DMS53 treated with DMSO at 0.1 percent for 48 hours (cell line): ENCODE measurements at regions not wholly inside any gene's neighbourhood (a gene's known extent, or its start where the extent isn't known, plus 50 kb on each side); places are given as distances from the start of the nearest gene placed in this dataset.

Experiments
- DNase-seq: peaks from one replicate; lab custom pipeline; 2025; ENCODE audit not compliant: unreplicated experiment; lab: John Stamatoyannopoulos, UW

- DNase-seq: no peak
These were observed 231.0 kb downstream of the UQCRFS1 start for GRCh38 chr19:28981994-28982393.

GRCh38 chr19:28981518-28981917 is 231.4 kb downstream of the UQCRFS1 start:
- DNase-seq: no peak

DNA sequence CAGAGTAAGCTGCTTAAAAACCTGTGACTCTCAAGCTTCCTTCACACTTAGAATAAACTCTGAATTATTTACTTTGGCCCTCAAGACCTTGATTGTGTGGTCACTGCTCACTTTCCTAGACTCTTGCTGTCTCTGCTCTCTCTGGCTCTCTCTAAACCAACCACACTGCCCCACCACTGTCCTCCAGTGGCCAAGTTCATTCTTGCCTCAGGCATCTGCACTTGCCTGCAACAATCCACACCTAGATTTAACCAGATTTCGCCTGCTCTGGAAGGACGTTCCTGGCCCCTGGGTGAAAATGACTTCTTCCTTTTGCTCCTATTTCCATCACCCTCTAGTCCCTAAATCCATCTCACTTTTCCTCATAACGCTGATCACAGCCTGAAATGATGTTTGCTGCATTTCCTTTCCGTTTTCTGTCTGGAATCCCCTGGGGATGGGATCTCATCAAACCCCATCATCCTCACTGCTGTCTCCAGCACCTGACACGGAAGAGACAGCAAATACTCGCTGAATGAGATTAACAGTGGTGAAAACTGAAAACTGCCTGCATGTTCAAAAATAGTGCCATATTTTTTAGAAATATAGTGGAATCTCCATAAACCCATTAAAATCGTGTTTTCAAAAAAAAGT is 232.6 kb downstream of the UQCRFS1 start:
- no peak for DNase-seq

- no peak for DNase-seq
These were observed 235.1 kb downstream of the UQCRFS1 start for GRCh38 chr19:28977826-28978225.

DNA sequence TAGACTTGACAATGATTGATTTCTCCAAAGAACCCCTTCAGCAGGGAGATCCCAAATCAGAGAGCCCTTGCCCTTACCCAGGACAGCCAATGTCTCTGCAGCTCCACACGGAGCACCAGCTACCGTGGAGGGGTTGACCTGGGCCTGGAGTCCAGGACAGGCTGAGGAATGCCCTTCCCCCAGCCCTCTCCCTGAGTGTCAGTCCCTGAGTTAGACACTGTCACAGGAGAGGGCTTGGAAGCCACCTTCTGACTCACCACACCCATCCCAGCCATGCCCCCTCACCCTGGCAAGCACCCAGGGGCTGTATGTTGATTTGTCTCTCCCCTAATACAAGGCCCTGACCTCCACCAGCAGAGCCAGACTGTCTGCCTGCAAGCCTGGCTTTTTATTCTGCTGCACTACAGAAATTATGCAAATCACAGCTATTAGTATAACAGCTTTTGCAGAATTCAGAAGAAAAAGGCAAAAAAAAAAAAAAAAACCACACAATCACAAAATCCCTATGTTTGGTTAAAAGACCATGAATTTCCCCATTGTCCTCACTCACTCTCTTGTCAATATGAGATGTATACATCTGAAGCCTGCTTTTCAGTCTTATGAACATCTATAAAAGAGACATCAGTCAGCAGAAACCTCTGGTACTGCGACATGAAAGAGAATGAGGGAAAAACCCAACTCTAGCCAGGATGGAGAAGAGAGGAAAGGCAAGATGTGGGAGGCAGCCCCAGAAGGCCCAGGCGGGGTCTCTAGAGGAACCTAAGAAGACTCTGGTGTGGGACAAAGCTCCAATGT is 240.7 kb downstream of the UQCRFS1 start:
- DNase-seq: no peak

- no peak for DNase-seq
These were observed 241.4 kb downstream of the UQCRFS1 start for GRCh38 chr19:28971513-28971912.

DNA sequence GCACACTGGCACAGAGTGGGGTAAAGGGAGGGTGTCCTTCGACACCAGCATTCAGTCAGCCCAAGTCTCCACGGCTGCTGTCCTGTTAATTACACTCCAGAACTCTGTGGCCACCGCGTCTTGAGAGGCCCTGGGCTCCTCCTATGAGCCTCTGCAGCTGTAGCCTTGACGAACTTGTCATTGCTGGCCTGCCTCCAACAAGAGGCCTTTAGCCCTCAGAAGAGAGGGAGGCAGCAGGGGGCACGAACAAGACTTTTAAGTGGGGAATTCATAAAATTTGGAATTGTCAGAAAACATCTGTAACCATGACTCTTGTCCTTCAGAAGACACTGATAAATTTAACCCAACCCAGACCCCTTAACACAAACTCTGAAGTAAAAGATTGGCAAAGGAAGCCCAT is 241.9 kb downstream of the UQCRFS1 start:
- DNase-seq: no peak

- no peak for DNase-seq
These were observed 244.2 kb downstream of the UQCRFS1 start for GRCh38 chr19:28968721-28969120.

DNA sequence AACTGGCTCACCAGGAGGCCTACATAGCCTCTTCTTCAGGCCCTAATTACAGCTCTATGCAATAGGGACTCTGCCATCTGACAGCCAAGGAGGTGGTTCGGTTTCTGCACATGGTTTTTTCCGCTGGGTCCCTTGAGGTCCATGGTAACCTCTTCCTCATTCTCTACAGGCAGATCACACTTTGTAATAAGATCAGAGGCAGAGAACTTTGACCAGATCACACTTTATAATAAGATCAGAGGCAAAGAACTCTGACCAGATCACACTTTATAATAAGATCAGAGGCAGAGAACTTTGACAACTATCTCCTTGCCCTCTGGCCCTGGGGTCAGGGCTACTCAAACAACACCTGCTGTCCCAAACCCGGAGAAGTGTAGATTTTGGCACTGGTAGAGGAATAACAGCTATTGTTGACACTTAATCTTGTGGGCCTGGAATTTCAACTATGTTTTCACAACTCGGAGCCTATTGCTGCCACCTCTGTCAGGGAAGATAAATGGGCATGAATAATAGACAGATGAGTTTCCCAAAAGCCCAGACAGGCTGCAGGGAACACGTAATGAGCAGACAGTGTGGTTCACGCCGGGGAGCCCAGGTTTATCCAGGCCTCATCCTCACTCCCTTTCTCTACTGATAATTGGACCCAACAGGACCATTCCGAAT is 246.1 kb downstream of the UQCRFS1 start:
- no peak for DNase-seq

GRCh38 chr19:28964500-28964899 is 248.5 kb downstream of the UQCRFS1 start:
- no peak for DNase-seq

DNA sequence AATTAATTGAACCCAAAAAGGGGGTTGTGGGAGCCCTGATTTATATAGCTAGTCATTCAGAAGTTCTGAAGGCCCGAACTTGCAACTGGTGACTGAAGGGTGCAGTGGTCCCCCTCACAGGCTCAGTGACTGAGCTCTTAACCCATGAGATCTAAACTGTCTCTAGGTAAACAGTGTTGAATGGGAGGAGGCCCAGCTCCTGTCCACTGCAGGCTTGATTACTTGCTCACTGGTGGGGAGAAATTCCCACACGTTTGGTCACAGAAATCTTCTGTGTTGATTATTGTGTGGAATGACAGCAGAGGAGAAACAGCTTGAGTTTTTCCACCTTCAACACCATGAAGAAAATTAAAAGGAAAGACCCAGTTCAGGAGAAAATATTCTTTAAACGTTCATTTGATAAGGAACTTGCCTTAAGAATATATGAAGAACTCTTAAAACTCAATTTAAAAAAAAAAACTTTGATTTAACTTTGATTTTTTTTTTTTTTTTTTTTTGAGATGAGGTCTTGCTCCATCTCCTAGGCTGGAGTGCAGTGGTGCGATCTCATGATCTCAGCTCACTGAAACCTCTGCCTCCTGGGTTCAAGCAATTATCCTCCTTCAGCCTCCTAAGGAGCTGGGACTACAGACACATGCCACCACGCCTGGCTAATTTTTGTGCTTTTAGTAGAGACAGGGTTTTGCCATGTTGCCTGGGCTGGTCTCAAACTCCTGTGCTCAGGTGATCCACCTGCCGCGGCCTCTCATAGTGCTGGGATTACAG is 249.3 kb downstream of the UQCRFS1 start:
- no peak for DNase-seq

DNA sequence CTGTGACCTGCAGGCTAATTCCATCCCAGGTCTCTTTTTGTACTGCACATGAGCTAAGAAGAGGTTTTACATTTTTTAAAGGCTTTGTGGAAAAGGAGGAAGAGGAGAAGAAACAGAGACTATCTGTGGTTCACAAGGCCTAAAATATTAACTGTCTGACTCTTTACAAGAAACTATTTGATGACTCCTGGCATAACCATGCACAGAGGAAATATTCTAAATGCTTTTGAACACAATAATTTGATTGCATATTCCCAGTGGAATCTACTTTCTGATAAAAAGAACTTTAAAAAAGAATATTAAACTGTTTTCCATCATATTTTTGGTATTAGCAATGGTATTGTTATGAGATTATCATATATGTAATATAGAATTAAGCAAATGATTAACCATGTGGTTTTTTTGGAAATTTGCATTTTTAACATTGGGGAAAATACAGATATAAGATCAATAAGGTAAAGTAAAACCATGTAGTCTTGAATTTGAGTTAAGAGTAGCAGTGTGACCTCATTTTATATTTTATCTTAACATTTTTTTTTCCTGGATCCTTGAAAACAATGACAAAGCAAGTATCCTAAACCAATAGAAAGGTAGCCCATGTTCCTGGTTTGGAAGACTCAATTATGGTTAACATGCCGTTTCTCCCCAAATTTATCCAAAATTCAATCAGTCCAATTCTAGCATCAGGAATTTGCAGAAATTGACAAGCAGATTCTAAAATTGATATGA is 251.0 kb downstream of the UQCRFS1 start:
- no peak for DNase-seq

GRCh38 chr19:28960986-28961705 is 251.8 kb downstream of the UQCRFS1 start:
- DNase-seq: no peak

DNA sequence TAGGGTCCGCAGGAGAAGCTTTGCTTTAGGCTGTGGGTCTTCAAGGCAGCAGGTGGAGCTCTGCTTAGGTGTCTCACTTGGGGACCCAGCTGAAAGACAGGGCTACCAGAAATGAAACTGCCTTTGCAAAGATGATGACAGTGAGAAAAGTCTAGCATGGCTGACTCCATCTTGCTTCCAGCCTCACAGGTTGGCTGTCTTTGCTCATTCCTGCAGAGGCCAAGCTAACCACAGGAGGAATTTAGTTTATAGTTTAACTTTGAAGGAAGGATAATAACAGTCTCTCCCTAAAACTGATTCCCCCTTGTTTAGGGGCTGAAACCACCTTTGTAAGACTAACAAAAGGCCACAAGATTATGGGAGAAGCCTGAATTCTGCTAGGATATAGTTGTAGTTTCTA is 252.4 kb downstream of the UQCRFS1 start:
- DNase-seq: no peak

GRCh38 chr19:28956961-28957360 is 256.0 kb downstream of the UQCRFS1 start:
- DNase-seq: no peak

DNA sequence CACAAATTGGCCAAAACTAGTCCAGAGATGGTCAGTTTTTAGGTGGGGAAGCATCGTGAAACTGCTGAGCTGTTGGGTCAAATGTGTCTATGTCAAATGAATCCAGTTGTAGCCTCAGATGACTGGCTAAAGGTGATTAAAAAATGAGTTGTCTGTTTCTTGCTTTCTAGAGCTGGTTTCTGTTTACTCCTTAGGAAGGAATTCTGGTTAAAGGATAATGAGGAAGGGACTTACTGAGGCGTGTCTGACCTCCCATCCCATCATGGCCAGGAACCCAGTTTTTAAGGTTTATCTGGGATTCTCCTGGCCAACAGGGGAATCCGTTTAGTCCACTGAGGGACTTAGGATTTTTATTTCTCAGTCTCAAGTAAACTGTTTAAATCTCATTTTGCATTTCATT is 256.5 kb downstream of the UQCRFS1 start:
- DNase-seq: no peak

DNA sequence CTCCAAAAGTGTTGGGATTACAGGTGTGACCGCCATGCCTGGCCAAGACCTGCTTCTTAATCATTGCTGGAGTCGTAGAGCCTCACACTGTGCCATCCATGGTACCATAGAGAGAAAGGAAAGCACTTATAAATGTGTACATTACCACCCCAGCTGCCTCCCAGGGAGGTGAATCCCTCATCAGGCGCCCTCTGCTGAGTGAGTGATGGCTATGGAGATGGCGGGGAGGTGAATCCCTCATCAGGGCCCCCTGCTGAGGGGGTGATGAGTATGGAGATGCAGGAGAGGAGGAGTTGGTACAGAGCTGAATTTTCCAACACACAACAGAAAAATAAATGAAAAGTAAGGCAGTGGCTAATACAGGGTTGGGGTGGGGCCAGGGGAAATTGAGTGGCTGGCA is 263.4 kb downstream of the UQCRFS1 start:
- no peak for DNase-seq

GRCh38 chr19:28949027-28949426 is 263.9 kb downstream of the UQCRFS1 start:
- DNase-seq: no peak

GRCh38 chr19:28948566-28948965 is 264.4 kb downstream of the UQCRFS1 start:
- no peak for DNase-seq

DNA sequence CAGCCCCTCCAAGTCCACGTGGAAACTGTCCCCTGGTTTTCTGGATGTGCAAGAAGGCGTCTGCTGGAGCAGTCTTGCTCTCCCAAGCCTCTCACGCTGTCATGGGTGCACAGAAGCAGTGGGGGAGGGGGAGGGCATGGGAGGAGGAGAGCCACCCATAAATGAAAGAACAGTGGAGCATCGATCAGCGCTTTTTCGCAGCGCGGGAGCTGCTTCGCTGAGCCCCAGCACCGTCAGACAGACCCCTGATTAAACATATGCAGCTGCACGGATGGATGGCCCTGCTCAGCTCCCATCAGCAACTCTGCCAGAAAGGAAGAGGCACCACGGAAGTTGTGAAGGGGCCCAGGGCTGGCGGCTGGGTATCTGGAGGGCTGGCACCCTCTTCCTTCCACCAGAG is 264.9 kb downstream of the UQCRFS1 start:
- no peak for DNase-seq
